SK-N-SH (cell line): ENCODE measurements at regions not wholly inside any gene's neighbourhood (a gene's known extent, or its start where the extent isn't known, plus 50 kb on each side); places are given as distances from the start of the nearest gene placed in this dataset.

Experiments used
- CTCF ChIA-PET: fragments of 300-600, 350-600 bp; formaldehyde crosslinking; extraction: SDS; loops from one replicate; lab custom pipeline; 2021; lab: Yijun Ruan, JAX
- POLR2A ChIA-PET: fragments of 350-600 bp; sonication (Branson Sonifier 250); formaldehyde crosslinking; extraction: SDS; loops from one replicate; lab custom pipeline; 2020; ENCODE audit warnings: antibody characterized with exemption, inconsistent platforms; lab: Yijun Ruan, JAX
- DNase-seq: peaks from one replicate; pipeline ENCODE4 v3.0.0; 2012
- H2AFZ ChIP-seq: fragments of 200-600 bp; sonication (generic); 2 replicates; pipeline ENCODE4 v1.8.1; 2016; ENCODE audit warnings: antibody characterized with exemption, mild to moderate bottlenecking, low read depth
- H3F3A ChIP-seq: fragments of 200-600 bp; sonication (generic); replicated peaks from 2 replicates; pipeline ENCODE3; 2016; ENCODE audit warnings: antibody characterized with exemption, mild to moderate bottlenecking; ENCODE audit not compliant: insufficient read depth
- H3K27ac ChIP-seq, 2 experiments: fragments of 200-500 bp in 1 of 2; fragments of 200-600 bp in 1 of 2; sonication (Bioruptor generic) in 1 of 2; sonication (generic), shearing (Covaris generic) in 1 of 2; 2 replicates each; pipeline versions ENCODE4 v1.5.1 to v1.6.1; 2014 to 2016; ENCODE audit warnings: low read depth in 2 of 2, inconsistent platforms in 1 of 2, low read length in 1 of 2, mild to moderate bottlenecking in 1 of 2, mixed read lengths in 1 of 2
- H3K27me3 ChIP-seq: fragments of 200-600 bp; sonication (generic), shearing (Covaris generic); 2 replicates; pipeline ENCODE4 v1.6.1; 2016; ENCODE audit warnings: mixed run types; ENCODE audit not compliant: insufficient read depth
- H3K36me3 ChIP-seq, 2 experiments: fragments of 200-500 bp in 1 of 2; fragments of 200-600 bp in 1 of 2; sonication (Bioruptor generic) in 1 of 2; sonication (generic) in 1 of 2; replicated peaks in 1 of 2; 2 replicates each; pipeline versions ENCODE3 to v1.5.1; 2014 to 2016; ENCODE audit warnings: low read length in 1 of 2, mild to moderate bottlenecking in 1 of 2; ENCODE audit not compliant: insufficient read depth in 2 of 2, control insufficient read depth in 1 of 2
- H3K4me1 ChIP-seq, 2 experiments: fragments of 200-500 bp in 1 of 2; fragments of 200-600 bp in 1 of 2; sonication (Bioruptor generic) in 1 of 2; sonication (generic), shearing (Covaris generic) in 1 of 2; 2 replicates each; pipeline versions ENCODE4 v1.5.1 to v1.6.1; 2014 to 2016; ENCODE audit warnings: low read depth in 1 of 2, low read length in 1 of 2, mixed run types in 1 of 2; ENCODE audit not compliant: insufficient read depth in 2 of 2, control insufficient read depth in 1 of 2
- H3K4me2 ChIP-seq: fragments of 200-600 bp; sonication (generic), shearing (Covaris generic); 2 replicates; pipeline ENCODE4 v1.6.1; 2017; ENCODE audit warnings: mixed run types
- H3K4me3 ChIP-seq, 2 experiments: fragments of 200-500 bp in 1 of 2; fragments of 200-600 bp in 1 of 2; sonication (Bioruptor generic) in 1 of 2; sonication (generic), shearing (Covaris generic) in 1 of 2; 2 replicates each; pipeline versions ENCODE4 v1.5.1 to v1.8.1; 2014 to 2016; ENCODE audit warnings: low read depth in 2 of 2, inconsistent platforms in 1 of 2, low read length in 1 of 2, mild to moderate bottlenecking in 1 of 2, mixed read lengths in 1 of 2, moderate library complexity in 1 of 2
- H3K79me2 ChIP-seq: fragments of 200-600 bp; sonication (generic); 2 replicates; pipeline ENCODE4 v1.8.1; 2017; ENCODE audit warnings: mild to moderate bottlenecking; ENCODE audit not compliant: insufficient read depth
- H3K9ac ChIP-seq: fragments of 200-600 bp; sonication (generic); 2 replicates; pipeline ENCODE4 v1.6.1; 2017; ENCODE audit warnings: mixed run types
- H3K9me2 ChIP-seq: fragments of 200-600 bp; sonication (generic); 2 replicates; pipeline ENCODE4 v1.6.1; 2017; ENCODE audit warnings: mixed run types
- H3K9me3 ChIP-seq: fragments of 200-600 bp; sonication (generic); 2 replicates; pipeline ENCODE4 v1.6.1; 2017; ENCODE audit warnings: mixed run types, mild to moderate bottlenecking, moderate library complexity
- H4K20me1 ChIP-seq: fragments of 200-600 bp; sonication (generic); 2 replicates; pipeline ENCODE4 v1.6.1; 2017; ENCODE audit warnings: mild to moderate bottlenecking, mixed run types; ENCODE audit not compliant: insufficient read depth
- CTCF ChIP-seq: fragments of 200-600 bp; sonication (generic); IDR thresholded peaks from 2 replicates; pipeline ENCODE4 v1.6.1; 2017; ENCODE audit warnings: antibody characterized with exemption, mild to moderate bottlenecking, moderate library complexity
- EZH2phosphoT487 ChIP-seq: fragments of 200-600 bp; sonication (generic); IDR thresholded peaks from 2 replicates; pipeline ENCODE4 v1.6.1; 2017; ENCODE audit warnings: low read depth, mixed run types, mild to moderate bottlenecking, antibody characterized with exemption, moderate library complexity, borderline replicate concordance
- GATA2 ChIP-seq: sonication (generic); formaldehyde crosslinking; IDR thresholded peaks from 2 replicates; pipeline ENCODE4 v1.5.0; 2020; ENCODE audit warnings: mild to moderate bottlenecking, missing genetic modification reagents
- MAX ChIP-seq: IDR thresholded peaks from 2 replicates; pipeline ENCODE4 v1.4.0; 2012; ENCODE audit warnings: low read depth
- MEF2A ChIP-seq: IDR thresholded peaks from 2 replicates; pipeline ENCODE4 v1.4.0; 2012; ENCODE audit warnings: low read depth, borderline replicate concordance
- NFIC ChIP-seq: IDR thresholded peaks from 2 replicates; pipeline ENCODE4 v1.4.0; 2012; ENCODE audit warnings: borderline replicate concordance
- REST ChIP-seq: IDR thresholded peaks from 2 replicates; pipeline ENCODE4 v1.6.1; 2012; ENCODE audit warnings: mild to moderate bottlenecking, low read depth, low read length, moderate library complexity
- RFX5 ChIP-seq: IDR thresholded peaks from 2 replicates; pipeline ENCODE4 v1.6.1; 2012; ENCODE audit warnings: mild to moderate bottlenecking, improper control_type of control experiment, low read length
- RXRA ChIP-seq: IDR thresholded peaks from 2 replicates; pipeline ENCODE4 v1.4.0; 2012; ENCODE audit warnings: low read depth, mild to moderate bottlenecking, borderline replicate concordance
- SMC3 ChIP-seq: IDR thresholded peaks from 2 replicates; pipeline ENCODE4 v1.6.1; 2012; ENCODE audit warnings: low read depth, low read length, improper control_type of control experiment
- TAF1 ChIP-seq: IDR thresholded peaks from 2 replicates; pipeline ENCODE4 v1.6.1; 2012; ENCODE audit warnings: low read depth, mild to moderate bottlenecking, low read length, moderate library complexity, borderline replicate concordance
- TCF12 ChIP-seq: IDR thresholded peaks from 2 replicates; pipeline ENCODE4 v1.4.0; 2012
- TEAD4 ChIP-seq: IDR thresholded peaks from 2 replicates; pipeline ENCODE4 v1.4.0; 2012; ENCODE audit warnings: mild to moderate bottlenecking, borderline replicate concordance; ENCODE audit not compliant: insufficient read depth
- USF1 ChIP-seq: IDR thresholded peaks from 2 replicates; pipeline ENCODE4 v1.4.0; 2012; ENCODE audit warnings: low read depth, borderline replicate concordance
- USF2 ChIP-seq: fragments of 150-350 bp; IDR thresholded peaks from 2 replicates; pipeline ENCODE4 v1.6.1; 2017; ENCODE audit warnings: antibody characterized with exemption, low read length, low read depth, borderline replicate concordance
- YY1 ChIP-seq: IDR thresholded peaks from 2 replicates; pipeline ENCODE4 v1.4.0; 2012; ENCODE audit warnings: low read depth, mild to moderate bottlenecking
- WGBS: methylation state at CpG from one replicate; pipeline ENCODE4 v1.1.6; 2017; ENCODE audit warnings: low lambda C conversion rate; 5-methylcytosine and 5-hydroxymethylcytosine counted together

GRCh38 chr7:86149024-86149665 lies 494.6 kb upstream of the GRM3 start:
- Histone ChIP-seq H3F3A (no peaks in the 10 kb centered on the region), H3K79me2 (no peaks in the 10 kb centered on the region), H3K4me1 (no peaks in the 10 kb centered on the region), H3K4me2 (no peak overlapping the region), H4K20me1 (no peaks in the 10 kb centered on the region), H3K36me3 (no peaks in the 10 kb centered on the region), H3K27me3 (no peaks in the 10 kb centered on the region), H3K9ac (no peak overlapping the region), H3K27ac (no peak overlapping the region), H3K4me3 (no peak overlapping the region), H3K9me2 (no peaks in the 10 kb centered on the region), H3K9me3 (no peaks in the 10 kb centered on the region), H2AFZ (no peak overlapping the region)
- WGBS: under 1% methylated on average over 4 of the region's 4 CpGs
- POLR2A ChIA-PET: no interaction called here
- no peak for DNase-seq
- TF ChIP-seq TEAD4: no peak
- TF ChIP-seq REST: no peak
- CTCF ChIA-PET: interaction anchor here (0.9 to 1.8 kb wide), 2 partner anchors 108 to 320 kb away, joined by 3 to 5 read pairs; no protein-coding TSS in a partner anchor

- H3K9me2 ChIP-seq: no peaks in the 10 kb centered on the region
- WGBS: under 1% methylated on average over 2 of the region's 2 CpGs
- CTCF ChIA-PET: interaction anchor here (1.8 kb wide), 1 partner anchor 321 kb away, joined by 5 read pairs; no protein-coding TSS in a partner anchor
- H3K4me2 ChIP-seq: no peak overlapping the region
- H3K9me3 ChIP-seq: no peaks in the 10 kb centered on the region
- no peak for DNase-seq
- H3F3A ChIP-seq: no peaks in the 10 kb centered on the region
- H3K27ac ChIP-seq: no peak overlapping the region
- H4K20me1 ChIP-seq: no peaks in the 10 kb centered on the region
- H3K36me3 ChIP-seq: no peaks in the 10 kb centered on the region
- H2AFZ ChIP-seq: no peak overlapping the region
- TF ChIP-seq USF2 (no peak), CTCF (no peak), YY1 (no peak), TEAD4 (no peak), TCF12 (no peak), SMC3 (no peak), MAX (no peak), NFIC (no peak), RXRA (no peak), GATA2 (CRISPR knock-in tag) (no peak), EZH2phosphoT487 (no peak), TAF1 (no peak), RFX5 (no peak), USF1 (no peak), MEF2A (no peak)
- H3K4me3 ChIP-seq: no peak overlapping the region
- H3K79me2 ChIP-seq: no peaks in the 10 kb centered on the region
- H3K27me3 ChIP-seq: no peaks in the 10 kb centered on the region
- POLR2A ChIA-PET: no interaction called here
- H3K4me1 ChIP-seq: no peaks in the 10 kb centered on the region
- no peak overlapping the region for H3K9ac ChIP-seq
Observed at GRCh38 chr7:86148501-86148900, 495.2 kb upstream of the GRM3 start.
